Esophagus muscularis mucosa (tissue), 4 donors: ENCODE measurements at regions not wholly inside any gene's neighbourhood (a gene's known extent, or its start where the extent isn't known, plus 50 kb on each side); places are given as distances from the start of the nearest gene placed in this dataset.

Source experiments
- CTCF ChIP-seq, 3 experiments: fragments of 200-600 bp in 2 of 3; fragments of 450-650 bp in 1 of 3; sonication (generic) in 2 of 3; IDR thresholded peaks; one replicate each; pipeline ENCODE4 v1.5.1; 2017 to 2019; ENCODE audit warnings: antibody characterized with exemption in 3 of 3, mild to moderate bottlenecking in 2 of 3, moderate library complexity in 1 of 3
- EP300 ChIP-seq: sonication (generic); formaldehyde crosslinking; IDR thresholded peaks from one replicate; pipeline ENCODE4 v1.6.1; 2017; ENCODE audit warnings: antibody characterized with exemption
- POLR2A ChIP-seq: fragments of 450-650 bp; IDR thresholded peaks from one replicate; pipeline ENCODE4 v1.6.1; 2017; ENCODE audit warnings: antibody characterized with exemption, moderate library complexity, mild to moderate bottlenecking, low read depth
- POLR2AphosphoS5 ChIP-seq, 2 donors: sonication (generic); formaldehyde crosslinking; IDR thresholded peaks; one replicate each; pipeline ENCODE4 v1.6.1; 2017; ENCODE audit warnings: antibody characterized with exemption in 2 of 2

GRCh38 chr4:175930471-175930870 lies 118.4 kb upstream of the GPM6A start:
- TF ChIP-seq POLR2A (no peak), CTCF (IDR thresholded peaks at IDR 0.05) (no peak), POLR2AphosphoS5 (IDR thresholded peaks at IDR 0.05) (no peak), EP300 (no peak)
